ENCODE measurements at regions not wholly inside any gene's neighbourhood (a gene's known extent, or its start where the extent isn't known, plus 50 kb on each side); places are given as distances from the start of the nearest gene placed in this dataset.

GRCh38 chr4:96681218-96681617 lies 841.3 kb downstream of the PDHA2 start:
- Histone ChIP-seq H3K27me3 (replicated peaks; ENCODE audit: control insufficient read depth, insufficient read depth, low read length) (no peaks in the 10 kb centered on the region), H3K4me3 (replicated peaks; ENCODE audit: low read depth, low read length) (no peak overlapping the region), H3K36me3 (ENCODE audit: control insufficient read depth, insufficient read depth, low read length) (no peaks in the 10 kb centered on the region)
- DNase-seq (ENCODE audit: extremely low read depth, insufficient read length), result no peak
- TF ChIP-seq, protein P1, sequence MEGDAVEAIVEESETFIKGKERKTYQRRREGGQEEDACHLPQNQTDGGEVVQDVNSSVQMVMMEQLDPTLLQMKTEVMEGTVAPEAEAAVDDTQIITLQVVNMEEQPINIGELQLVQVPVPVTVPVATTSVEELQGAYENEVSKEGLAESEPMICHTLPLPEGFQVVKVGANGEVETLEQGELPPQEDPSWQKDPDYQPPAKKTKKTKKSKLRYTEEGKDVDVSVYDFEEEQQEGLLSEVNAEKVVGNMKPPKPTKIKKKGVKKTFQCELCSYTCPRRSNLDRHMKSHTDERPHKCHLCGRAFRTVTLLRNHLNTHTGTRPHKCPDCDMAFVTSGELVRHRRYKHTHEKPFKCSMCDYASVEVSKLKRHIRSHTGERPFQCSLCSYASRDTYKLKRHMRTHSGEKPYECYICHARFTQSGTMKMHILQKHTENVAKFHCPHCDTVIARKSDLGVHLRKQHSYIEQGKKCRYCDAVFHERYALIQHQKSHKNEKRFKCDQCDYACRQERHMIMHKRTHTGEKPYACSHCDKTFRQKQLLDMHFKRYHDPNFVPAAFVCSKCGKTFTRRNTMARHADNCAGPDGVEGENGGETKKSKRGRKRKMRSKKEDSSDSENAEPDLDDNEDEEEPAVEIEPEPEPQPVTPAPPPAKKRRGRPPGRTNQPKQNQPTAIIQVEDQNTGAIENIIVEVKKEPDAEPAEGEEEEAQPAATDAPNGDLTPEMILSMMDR (IDR thresholded peaks at IDR 0.05; ENCODE audit: insufficient read depth, low read length, poor library complexity, severe bottlenecking), result no peak

DNA sequence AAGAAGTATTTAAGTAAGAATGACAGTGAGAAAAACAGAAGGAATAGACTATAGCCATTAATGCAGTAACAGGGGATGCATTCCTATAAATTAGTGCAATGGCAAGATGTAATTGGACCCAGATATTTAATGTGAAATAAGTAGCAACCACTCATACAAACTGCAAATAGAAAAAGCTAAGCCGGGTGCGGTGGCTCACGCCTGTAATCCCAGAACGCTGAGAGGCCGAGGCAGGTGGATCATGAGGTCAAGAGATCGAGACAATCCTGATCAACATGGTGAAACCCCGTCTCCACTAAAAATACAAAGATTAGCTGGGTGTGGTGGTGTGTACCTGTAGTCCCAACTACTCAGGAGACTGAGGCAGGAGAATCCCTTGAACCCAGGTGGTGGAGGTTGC lies 845.8 kb downstream of the PDHA2 start:
- DNase-seq (ENCODE audit: extremely low read depth, insufficient read length), result no peak
- Histone ChIP-seq H3K27me3 (replicated peaks; ENCODE audit: control insufficient read depth, insufficient read depth, low read length) (no peaks in the 10 kb centered on the region), H3K4me3 (replicated peaks; ENCODE audit: low read depth, low read length) (no peak overlapping the region), H3K36me3 (ENCODE audit: control insufficient read depth, insufficient read depth, low read length) (no peaks in the 10 kb centered on the region)
- TF ChIP-seq, protein P1 (IDR thresholded peaks at IDR 0.05; ENCODE audit: insufficient read depth, low read length, poor library complexity, severe bottlenecking), result no peak

DNA sequence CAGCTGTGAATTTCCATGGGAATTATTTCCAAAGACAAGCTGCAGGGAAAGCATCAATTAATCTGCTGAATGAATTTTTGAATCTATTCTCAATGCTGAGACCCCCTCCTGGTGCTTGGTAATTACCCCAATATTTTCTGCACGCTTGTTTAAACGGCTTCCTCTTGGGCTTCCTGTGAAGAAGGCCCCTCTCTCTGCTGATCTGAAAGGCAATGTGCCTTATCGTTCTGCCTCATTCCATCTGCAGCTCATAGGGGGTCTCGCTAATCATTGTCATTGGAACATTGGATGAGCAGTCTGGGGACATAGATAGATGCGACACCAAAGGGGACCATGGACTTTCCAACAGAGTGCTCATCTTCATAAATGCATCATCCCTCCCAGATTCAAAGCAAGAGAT lies 851.6 kb downstream of the PDHA2 start:
- no peak for DNase-seq (ENCODE audit: extremely low read depth, insufficient read length)

GRCh38 chr4:96698831-96699230 lies 858.9 kb downstream of the PDHA2 start:
- H3K27me3 ChIP-seq (replicated peaks; ENCODE audit: control insufficient read depth, insufficient read depth, low read length), result no peaks in the 10 kb centered on the region
- DNase-seq (ENCODE audit: extremely low read depth, insufficient read length), result no peak
- TF ChIP-seq, protein P1 (IDR thresholded peaks at IDR 0.05; ENCODE audit: insufficient read depth, low read length, poor library complexity, severe bottlenecking), result no peak
- no peak overlapping the region for H3K4me3 ChIP-seq (replicated peaks; ENCODE audit: low read depth, low read length)
- no peaks in the 10 kb centered on the region for H3K36me3 ChIP-seq (ENCODE audit: control insufficient read depth, insufficient read depth, low read length)

More for the DNA sequence above, 851.6 kb downstream of the PDHA2 start:
- TF ChIP-seq, protein P1 (IDR thresholded peaks at IDR 0.05; ENCODE audit: insufficient read depth, low read length, poor library complexity, severe bottlenecking), result no peak
- H3K27me3 ChIP-seq (replicated peaks; ENCODE audit: control insufficient read depth, insufficient read depth, low read length), result no peaks in the 10 kb centered on the region
- H3K4me3 ChIP-seq (replicated peaks; ENCODE audit: low read depth, low read length), result no peak overlapping the region
- no peaks in the 10 kb centered on the region for H3K36me3 ChIP-seq (ENCODE audit: control insufficient read depth, insufficient read depth, low read length)

DNA sequence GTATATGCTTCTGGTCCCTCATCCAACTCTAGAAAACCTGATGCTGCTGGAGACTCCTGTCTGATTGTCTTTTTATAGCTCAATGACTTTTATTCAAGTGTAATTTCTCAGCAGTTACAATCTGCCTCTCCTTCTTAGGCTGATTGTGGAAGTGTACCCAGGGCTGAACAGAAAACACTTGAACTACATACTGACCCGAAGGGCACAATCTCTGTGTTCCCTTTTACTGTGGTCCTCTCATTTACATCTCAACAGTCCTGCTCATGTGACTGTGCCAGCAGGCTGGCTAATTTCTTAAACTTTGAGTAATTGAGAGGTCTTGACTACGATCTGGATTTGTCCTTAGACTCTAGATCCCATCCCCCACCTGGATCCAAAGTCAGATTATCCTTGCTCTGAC lies 863.4 kb downstream of the PDHA2 start:
- TF ChIP-seq, protein P1 (IDR thresholded peaks at IDR 0.05; ENCODE audit: insufficient read depth, low read length, poor library complexity, severe bottlenecking), result no peak
- Histone ChIP-seq H3K4me3 (replicated peaks; ENCODE audit: low read depth, low read length) (no peak overlapping the region), H3K36me3 (ENCODE audit: control insufficient read depth, insufficient read depth, low read length) (no peaks in the 10 kb centered on the region), H3K27me3 (replicated peaks; ENCODE audit: control insufficient read depth, insufficient read depth, low read length) (no peaks in the 10 kb centered on the region)
- no peak for DNase-seq (ENCODE audit: extremely low read depth, insufficient read length)

GRCh38 chr4:96708766-96709165 lies 868.9 kb downstream of the PDHA2 start:
- DNase-seq (ENCODE audit: extremely low read depth, insufficient read length), result no peak
- Histone ChIP-seq H3K27me3 (replicated peaks; ENCODE audit: control insufficient read depth, insufficient read depth, low read length) (no peaks in the 10 kb centered on the region), H3K4me3 (replicated peaks; ENCODE audit: low read depth, low read length) (no peak overlapping the region), H3K36me3 (ENCODE audit: control insufficient read depth, insufficient read depth, low read length) (no peaks in the 10 kb centered on the region)
- TF ChIP-seq, protein P1 (IDR thresholded peaks at IDR 0.05; ENCODE audit: insufficient read depth, low read length, poor library complexity, severe bottlenecking), result no peak

Measured in GM06990 (cell line).